ENCODE measurements at regions not wholly inside any gene's neighbourhood (a gene's known extent, or its start where the extent isn't known, plus 50 kb on each side); places are given as distances from the start of the nearest gene placed in this dataset.

DNA sequence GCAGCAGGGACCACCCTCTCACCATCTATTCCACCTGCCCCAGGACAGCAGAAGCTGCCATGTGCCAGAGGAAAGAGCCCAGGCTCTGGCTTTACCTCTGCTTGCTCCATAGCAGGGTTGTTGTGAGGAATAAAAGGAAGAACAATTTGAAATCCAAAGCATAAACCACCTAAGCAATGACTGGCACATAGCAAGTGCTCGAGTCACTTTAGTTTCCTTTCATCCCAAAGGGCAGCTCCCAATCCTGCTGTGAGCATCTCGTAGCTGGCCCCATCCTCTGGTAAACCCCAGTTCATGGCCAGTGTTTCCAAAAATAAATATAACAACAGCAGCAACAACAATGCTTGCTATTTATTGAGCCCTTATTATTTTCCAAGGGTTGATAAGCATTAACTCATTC lies 923.5 kb downstream of the EPHA4 start:
- Histone ChIP-seq H3K4me1 (no peaks in the 10 kb centered on the region), H3K27ac (no peak overlapping the region), H3K27me3 (peaks cover 0 to 4% (median 0%) of the 10 kb centered on the region in 4 donors), H3K9me3 (no peaks in the 10 kb centered on the region), H3K36me3 (no peaks in the 10 kb centered on the region), H3K4me3 (no peak overlapping the region)
- intact Hi-C loops (cut with DNase I), result no loop called here
- TF ChIP-seq, protein P1, sequence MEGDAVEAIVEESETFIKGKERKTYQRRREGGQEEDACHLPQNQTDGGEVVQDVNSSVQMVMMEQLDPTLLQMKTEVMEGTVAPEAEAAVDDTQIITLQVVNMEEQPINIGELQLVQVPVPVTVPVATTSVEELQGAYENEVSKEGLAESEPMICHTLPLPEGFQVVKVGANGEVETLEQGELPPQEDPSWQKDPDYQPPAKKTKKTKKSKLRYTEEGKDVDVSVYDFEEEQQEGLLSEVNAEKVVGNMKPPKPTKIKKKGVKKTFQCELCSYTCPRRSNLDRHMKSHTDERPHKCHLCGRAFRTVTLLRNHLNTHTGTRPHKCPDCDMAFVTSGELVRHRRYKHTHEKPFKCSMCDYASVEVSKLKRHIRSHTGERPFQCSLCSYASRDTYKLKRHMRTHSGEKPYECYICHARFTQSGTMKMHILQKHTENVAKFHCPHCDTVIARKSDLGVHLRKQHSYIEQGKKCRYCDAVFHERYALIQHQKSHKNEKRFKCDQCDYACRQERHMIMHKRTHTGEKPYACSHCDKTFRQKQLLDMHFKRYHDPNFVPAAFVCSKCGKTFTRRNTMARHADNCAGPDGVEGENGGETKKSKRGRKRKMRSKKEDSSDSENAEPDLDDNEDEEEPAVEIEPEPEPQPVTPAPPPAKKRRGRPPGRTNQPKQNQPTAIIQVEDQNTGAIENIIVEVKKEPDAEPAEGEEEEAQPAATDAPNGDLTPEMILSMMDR (IDR thresholded peaks at IDR 0.05), result no peak
- no peak for TF ChIP-seq POLR2A (IDR thresholded peaks at IDR 0.05)
- no peak for DNase-seq
- 61 to 68% methylated on average over 2 of the region's 2 CpGs for WGBS, 2 donors

DNA sequence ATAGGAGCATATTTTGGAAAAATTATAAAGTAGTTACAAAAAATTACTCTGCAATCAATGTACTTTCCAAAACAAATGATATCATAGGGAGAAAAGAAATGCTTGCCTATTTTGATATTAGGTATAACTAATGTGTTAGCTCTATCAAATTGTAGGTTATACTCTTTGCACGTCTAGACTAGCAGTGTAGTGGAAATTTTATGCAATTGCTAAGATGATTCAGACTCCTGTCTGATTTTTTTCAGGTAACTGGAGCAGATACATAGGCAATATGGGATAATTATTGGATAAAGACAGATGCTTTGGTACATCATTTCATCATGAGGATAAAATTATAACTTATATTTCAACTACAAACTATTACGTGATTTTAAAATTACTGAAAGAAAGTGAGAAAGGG lies 918.3 kb downstream of the EPHA4 start:
- H3K27ac ChIP-seq, result no peak overlapping the region

DNA sequence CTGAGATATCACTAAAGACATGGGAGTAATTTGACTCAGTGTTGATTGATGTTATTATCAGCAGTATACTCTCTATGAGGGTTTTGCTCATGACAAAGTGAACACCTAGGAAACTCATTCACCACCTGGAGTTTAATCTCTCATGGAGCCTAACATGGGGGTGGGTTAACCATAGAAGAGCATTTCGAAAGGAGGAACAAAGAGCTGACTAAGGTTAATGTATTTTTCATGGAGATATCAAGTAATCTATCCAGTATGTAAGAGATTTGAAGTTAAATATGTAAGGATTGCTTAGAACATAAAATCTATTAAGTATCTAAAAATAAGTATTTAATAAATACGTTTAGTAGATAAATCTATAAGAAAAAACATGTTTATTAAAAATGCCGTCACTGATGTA lies 917.8 kb downstream of the EPHA4 start:
- no peak overlapping the region for H3K27ac ChIP-seq
- no peak overlapping the region for H3K4me3 ChIP-seq
- H3K27me3 ChIP-seq, result peaks cover 0 to 6% (median 0%) of the 10 kb centered on the region in 4 donors
- peaks cover 0 to 9% (median 0%) of the 10 kb centered on the region in 3 donors for H3K4me1 ChIP-seq
- WGBS, 2 donors, result 86 to 92% methylated on average over 3 of the region's 3 CpGs
- intact Hi-C loops (cut with DNase I), result no loop called here
- no peak for TF ChIP-seq POLR2A (IDR thresholded peaks at IDR 0.05)
- TF ChIP-seq, protein P1 (IDR thresholded peaks at IDR 0.05), result no peak
- no peaks in the 10 kb centered on the region for H3K9me3 ChIP-seq
- DNase-seq, result no peak
- no peaks in the 10 kb centered on the region for H3K36me3 ChIP-seq

More for the DNA sequence above, 918.3 kb downstream of the EPHA4 start:
- H3K4me1 ChIP-seq, result peaks cover 0 to 4% (median 0%) of the 10 kb centered on the region in 3 donors
- peaks cover 0 to 6% (median 0%) of the 10 kb centered on the region in 4 donors for H3K27me3 ChIP-seq
- intact Hi-C loops (cut with DNase I), result no loop called here
- no peak overlapping the region for H3K4me3 ChIP-seq
- H3K9me3 ChIP-seq, result no peaks in the 10 kb centered on the region
- 46 to 65% methylated on average over 2 of the region's 2 CpGs for WGBS, 2 donors
- TF ChIP-seq POLR2A (IDR thresholded peaks at IDR 0.05), result no peak
- TF ChIP-seq, protein P1 (IDR thresholded peaks at IDR 0.05), result no peak
- no peaks in the 10 kb centered on the region for H3K36me3 ChIP-seq
- DNase-seq, result no peak

DNA sequence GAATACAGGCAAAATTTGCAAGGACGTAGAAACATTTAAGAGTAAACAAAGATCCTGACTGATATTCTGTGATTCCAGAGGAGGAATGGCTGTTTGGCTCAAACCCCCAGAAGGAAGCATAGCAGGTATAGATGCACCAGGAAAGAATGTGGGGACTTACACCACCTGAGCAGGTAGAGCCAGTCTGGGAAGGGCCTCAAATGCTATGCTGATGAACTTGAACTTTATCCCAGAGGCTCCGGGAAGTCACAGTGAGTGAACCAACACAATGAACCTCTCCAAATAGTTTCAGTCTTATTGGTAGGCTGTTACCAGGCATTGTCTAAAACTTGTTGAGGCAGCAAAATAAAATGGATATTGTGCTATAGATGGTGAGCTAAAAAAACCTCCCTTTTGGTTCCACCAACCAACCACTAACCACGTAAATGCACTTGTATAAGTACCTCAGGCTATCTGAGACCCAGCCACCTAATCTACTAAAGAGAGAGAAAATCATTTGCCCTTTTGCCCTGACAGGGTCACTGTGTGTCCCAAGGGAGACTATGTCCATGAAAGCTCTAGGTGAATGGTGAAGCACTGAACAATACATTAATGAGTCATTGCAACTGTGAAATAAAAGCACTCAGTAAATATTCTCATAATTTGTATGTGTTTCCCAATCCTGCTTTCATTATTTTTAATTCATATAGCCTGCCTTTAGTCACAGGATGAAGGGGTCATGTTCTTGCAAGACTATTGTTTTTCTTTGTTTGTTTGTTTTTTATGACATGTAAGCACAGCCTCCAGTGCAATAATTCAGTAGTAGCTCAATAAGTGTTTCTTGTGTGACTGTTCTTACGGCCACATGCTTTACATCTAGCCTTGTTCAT lies 911.6 kb downstream of the EPHA4 start:
- no peaks in the 10 kb centered on the region for H3K36me3 ChIP-seq
- WGBS, 2 donors, result 31 to 43% methylated on average over 4 of the region's 4 CpGs
- peaks cover 0 to 3% (median 0%) of the 10 kb centered on the region in 4 donors for H3K27me3 ChIP-seq
- no peaks in the 10 kb centered on the region for H3K9me3 ChIP-seq
- no peak for DNase-seq
- no peak for TF ChIP-seq POLR2A (IDR thresholded peaks at IDR 0.05)
- TF ChIP-seq, protein P1 (IDR thresholded peaks at IDR 0.05), result no peak
- H3K4me1 ChIP-seq, result peaks cover 8 to 53% (median 10%) of the 10 kb centered on the region in 3 donors
- intact Hi-C loops (cut with DNase I), result no loop called here
- peak overlapping the region; percentile 56 to 87 (median 62) for H3K27ac ChIP-seq
- H3K4me3 ChIP-seq, result no peak overlapping the region

DNA sequence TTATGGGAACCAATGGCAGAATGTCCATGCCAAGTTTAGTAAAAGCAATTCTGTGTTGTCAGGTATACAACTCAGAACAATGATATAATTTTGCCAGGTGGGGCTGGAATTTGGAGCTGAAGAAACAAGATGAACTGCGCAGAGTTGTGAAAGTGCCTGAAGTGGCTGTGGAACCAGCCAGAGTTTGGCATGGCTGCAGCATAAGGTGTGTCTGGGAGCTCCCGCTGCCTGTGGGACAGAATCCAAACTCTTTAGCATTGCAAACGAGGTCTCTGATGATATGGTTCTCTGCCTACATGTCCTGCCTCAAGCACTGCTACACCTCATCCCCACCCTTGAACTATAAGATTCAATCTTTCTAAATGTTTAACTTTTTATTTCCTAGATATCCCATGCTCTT lies 909.7 kb downstream of the EPHA4 start:
- peak overlapping the region; percentile 41 to 87 (median 62) for H3K27ac ChIP-seq

More for the DNA sequence above, 909.7 kb downstream of the EPHA4 start:
- Histone ChIP-seq H3K4me1 (peaks cover 8 to 53% (median 10%) of the 10 kb centered on the region in 3 donors), H3K27me3 (no peaks in the 10 kb centered on the region), H3K9me3 (no peaks in the 10 kb centered on the region), H3K36me3 (no peaks in the 10 kb centered on the region), H3K4me3 (no peak overlapping the region)
- TF ChIP-seq, protein P1 (IDR thresholded peaks at IDR 0.05), result no peak
- TF ChIP-seq POLR2A (IDR thresholded peaks at IDR 0.05), result no peak
- no peak for DNase-seq
- WGBS, 2 donors, result 31 to 60% methylated on average over 3 of the region's 3 CpGs
- intact Hi-C loops (cut with DNase I), result no loop called here
